ENCODE measurements at regions not wholly inside any gene's neighbourhood (a gene's known extent, or its start where the extent isn't known, plus 50 kb on each side); places are given as distances from the start of the nearest gene placed in this dataset.

DNA sequence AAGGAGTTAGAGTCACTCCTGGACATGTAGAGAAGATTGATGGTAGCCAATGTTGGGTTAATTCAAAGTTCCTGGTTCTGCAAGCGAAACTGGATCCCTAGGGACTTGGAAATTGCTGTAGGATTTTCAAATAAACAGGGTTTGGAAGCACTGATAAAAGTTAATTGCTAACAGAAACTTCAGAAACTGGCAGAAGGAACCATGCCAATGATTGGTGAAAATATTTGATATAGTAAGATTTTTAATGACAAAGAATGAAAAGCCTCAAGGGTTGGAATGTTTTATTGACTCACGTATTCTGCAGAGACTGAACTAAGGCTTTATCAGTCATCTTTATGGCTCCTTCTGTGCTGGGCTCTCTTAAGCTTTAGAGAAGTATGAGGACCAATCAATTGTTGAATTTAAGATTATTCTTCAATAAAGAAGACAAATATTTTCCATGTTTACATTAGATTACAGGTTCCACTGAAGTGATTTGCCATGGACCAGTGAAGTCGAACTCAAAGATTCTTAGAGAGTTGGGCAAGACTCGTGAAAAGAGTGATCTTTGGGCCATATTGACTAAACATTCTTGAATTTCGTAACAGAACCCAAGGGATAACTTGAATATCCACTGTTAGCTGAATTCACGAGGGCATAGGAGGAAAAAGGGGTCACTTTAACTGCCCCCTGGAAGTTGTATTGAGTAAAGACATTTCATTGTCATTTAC, 371.4 kb downstream of the HDGFL1 start:
- no peak for DNase-seq (ENCODE audit: low spot score)

- no peak for DNase-seq (ENCODE audit: low spot score)
These were observed 373.0 kb downstream of the HDGFL1 start for GRCh38 chr6:22942403-22942802.

- DNase-seq (ENCODE audit: low spot score): no peak
These were observed 374.0 kb downstream of the HDGFL1 start for GRCh38 chr6:22943327-22943726.

GRCh38 chr6:22949967-22950366, 380.6 kb downstream of the HDGFL1 start:
- no peak for DNase-seq (ENCODE audit: low spot score)

- DNase-seq (ENCODE audit: low spot score): no peak
These were observed 382.7 kb downstream of the HDGFL1 start for GRCh38 chr6:22952097-22952496.

DNA sequence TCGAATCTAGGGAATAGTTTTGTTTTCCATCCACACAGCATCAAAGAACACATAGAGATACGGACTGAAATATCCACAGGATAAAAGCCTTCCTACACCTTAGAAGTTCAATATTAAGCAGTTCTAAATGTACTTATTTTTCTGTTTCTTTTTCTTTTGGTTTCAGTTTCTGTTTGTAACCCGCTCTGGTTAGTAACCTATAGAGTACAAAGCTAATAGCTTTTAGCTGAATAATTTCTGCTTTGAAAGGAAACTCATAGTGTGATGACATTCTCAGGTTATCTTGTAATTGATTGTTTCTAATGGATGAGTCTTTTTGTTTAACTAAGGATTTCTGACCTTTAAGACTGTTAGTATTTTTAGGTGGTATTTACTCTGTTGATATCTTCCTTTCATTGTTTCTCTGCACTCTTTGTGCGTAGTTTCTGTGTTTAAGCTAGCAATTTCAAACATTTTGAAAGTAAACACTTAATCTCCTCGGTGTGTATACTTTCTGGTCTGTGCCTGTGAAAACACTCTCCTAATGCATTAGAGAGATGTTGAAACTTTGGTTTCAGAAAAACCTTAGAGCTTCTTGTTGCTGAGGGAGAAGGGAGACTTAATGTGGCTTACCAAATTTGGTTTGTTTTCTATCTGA, 385.5 kb downstream of the HDGFL1 start:
- peak; percentile 0 for DNase-seq (ENCODE audit: low spot score)

DNA sequence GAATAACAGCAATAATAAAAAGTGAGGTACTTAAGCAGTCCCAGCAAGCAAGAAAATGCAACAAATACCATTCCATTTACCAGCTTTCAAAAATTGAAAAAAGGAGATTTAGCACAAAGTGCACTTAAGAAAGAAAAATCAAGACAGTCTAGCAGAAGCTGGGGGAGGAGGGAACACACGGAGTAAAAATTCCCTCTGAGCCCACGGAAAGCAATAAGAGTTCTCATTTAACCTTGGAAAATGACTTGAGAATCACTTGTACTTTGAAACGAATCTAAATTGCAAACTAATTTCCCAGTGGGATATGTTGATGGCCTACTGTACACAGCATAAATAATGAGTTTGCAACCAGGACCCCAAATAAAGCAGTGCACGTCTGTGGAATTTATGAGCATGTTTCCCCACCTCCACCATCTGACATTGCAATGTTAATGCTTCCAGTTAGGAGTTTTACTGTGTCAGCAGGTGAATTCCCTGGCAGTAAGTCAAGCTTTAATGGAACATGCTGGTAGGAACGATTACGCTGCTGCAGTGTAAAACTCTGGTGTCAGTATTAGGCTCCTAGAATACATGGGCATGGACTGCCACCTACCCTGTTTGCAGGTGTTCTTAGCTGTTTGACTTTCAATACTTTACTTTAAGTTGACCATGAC, 386.8 kb downstream of the HDGFL1 start:
- DNase-seq (ENCODE audit: low spot score): no peak

- no peak for DNase-seq (ENCODE audit: low spot score)
These were observed 389.3 kb downstream of the HDGFL1 start for GRCh38 chr6:22958677-22959076.

DNA sequence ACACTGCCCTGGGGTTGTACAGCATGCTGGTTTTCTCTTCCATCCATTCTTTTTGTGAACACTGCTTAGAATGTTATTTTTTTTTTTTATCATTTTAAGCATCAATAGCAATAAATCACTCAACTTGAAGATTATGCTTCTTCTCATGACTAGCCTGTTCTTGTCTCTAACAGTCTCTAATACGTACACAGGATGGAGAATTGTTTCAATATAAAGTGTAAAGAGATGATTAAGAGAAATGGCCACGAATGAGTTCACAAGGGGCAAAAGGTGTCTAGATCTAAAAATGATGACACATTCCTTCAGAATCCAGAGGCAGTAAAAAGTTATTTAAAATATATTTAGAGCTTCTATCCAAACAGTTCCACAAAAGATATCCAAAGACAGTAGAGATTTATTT, 390.2 kb downstream of the HDGFL1 start:
- no peak for DNase-seq (ENCODE audit: low spot score)

GRCh38 chr6:22964334-22964733, 395.0 kb downstream of the HDGFL1 start:
- DNase-seq (ENCODE audit: low spot score): no peak

- no peak for DNase-seq (ENCODE audit: low spot score)
These were observed 396.5 kb downstream of the HDGFL1 start for GRCh38 chr6:22965889-22966288.

DNA sequence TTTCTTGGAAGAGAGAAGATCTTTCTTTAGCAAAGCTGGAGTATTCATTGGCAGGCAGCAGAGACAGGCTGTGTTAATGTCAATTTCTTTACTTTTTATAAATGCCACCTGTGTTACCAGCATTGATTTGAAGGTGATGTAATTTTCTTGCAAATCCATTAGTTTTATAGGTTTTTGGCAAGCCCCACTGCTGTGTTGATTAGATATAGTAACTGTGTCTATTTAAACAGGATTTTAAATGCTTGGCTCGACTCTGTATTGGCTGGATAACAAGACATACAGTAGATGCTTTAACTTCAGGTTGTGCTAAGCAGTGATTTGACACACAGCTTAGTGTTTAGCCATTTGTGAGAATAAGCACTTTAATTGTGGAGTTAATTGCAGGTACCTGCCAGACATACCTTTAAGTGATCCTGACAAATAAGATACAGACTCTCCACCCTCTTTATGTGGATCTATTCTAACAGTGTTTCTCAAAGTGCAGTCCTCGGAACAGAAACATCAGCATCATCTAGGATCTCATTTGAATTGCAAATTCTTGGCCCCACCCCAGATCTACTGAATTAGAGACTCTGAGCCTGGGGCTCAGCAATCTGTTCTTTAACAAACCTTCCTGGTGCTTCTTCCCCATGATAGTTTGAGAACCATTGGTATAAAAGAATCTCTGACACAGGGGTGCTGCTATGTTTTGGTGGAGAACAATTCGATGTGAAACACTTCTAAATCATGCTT, 397.5 kb downstream of the HDGFL1 start:
- DNase-seq (ENCODE audit: low spot score): no peak

DNA sequence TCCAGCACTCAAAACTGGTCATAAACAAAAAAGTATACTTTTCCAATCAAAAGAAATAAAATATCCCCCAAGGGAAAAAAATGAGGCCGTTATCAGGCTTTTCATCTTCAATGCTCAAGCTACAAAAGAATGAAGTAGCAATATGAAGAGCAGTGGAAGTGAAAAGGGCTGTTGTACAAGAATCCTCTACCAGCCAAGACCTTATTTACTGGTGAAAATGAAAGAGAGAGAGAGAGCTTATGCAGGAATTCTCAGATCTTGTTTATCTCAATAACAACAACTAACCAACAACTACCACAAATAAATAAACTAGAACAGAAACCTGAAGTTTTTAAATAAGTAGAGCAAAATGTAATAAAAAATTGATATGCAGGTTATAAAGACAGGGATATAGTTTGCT, 400.6 kb downstream of the HDGFL1 start:
- DNase-seq (ENCODE audit: low spot score): no peak

DNA sequence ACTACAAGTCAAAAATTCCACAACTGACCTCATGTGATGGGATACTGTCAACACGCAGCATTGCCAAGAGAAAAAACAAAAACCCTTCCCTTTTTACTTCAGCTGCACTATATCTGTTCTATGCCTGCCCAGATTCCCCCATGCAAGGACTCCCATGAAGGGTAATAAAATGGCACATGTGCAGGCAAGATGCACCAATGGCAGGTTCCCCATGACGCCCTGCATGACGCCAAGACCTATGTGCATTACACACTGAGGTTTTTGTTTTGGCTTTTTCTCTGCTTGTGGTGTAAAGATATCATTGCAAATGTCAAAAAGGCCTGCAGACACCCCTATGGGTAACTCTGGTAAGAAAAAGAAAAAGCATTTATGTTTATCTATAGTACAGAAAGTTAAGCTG, 403.4 kb downstream of the HDGFL1 start:
- DNase-seq (ENCODE audit: low spot score): no peak

GRCh38 chr6:22975079-22975478, 405.7 kb downstream of the HDGFL1 start:
- no peak for DNase-seq (ENCODE audit: low spot score)

- no peak for DNase-seq (ENCODE audit: low spot score)
These were observed 411.1 kb downstream of the HDGFL1 start for GRCh38 chr6:22980446-22980845.

GRCh38 chr6:23002044-23002619, 432.8 kb downstream of the HDGFL1 start:
- no peak for DNase-seq (ENCODE audit: low spot score)

DNA sequence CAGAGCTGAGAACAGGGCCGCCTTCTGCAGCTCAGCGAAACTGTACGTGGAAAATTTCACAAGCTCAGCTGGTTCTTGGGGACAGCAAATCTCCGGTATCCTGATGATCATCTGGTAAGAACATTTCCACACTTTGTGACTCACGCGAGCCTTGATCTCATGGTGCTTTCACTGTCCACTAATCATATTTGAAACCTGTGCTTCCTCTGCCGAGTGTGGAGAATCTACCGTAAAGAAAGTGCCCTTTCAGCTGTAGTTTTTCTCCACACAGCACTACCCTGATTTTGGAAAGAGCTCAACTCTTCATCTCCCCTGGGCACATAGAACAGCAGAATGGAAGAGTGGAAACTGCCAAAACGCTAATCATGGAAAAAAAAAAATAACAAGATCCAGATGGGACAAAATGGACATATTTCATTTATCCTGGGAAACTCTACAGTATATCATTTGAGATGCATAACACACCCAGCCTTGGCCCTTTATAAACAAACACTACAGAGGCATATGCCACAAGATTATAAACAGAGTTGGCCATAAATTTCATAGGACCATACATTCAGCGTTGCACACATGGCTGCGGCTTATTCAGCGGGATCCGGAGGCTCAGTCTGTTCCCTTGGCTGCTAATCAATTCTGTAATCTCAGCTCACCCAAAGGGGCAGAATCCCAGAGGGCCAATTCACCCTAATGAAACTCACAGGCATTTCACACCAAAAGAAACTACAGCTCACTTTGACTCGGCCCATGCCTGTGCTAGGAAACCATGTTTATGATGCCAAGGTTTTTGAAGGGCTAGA, 434.5 kb downstream of the HDGFL1 start:
- no peak for DNase-seq (ENCODE audit: low spot score)

DNA sequence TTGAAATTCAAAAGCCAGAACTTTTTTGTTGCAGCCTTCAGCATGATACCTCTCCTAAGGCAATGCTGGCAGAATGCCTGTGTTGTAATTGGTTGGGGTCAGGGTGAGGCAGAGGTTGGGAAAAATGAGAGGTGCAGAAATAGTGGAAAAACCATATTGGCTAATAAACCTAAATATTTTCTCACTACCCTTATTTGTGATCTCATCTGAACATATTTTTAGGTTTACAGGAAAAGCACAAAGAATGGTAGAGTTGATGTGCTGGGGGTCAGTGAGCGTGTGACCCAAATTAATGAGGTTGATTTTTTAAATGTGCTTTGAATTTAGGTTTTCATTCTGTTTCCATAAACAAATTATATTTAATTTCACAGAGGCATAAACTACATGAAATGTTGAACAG, 437.3 kb downstream of the HDGFL1 start:
- no peak for DNase-seq (ENCODE audit: low spot score)

GRCh38 chr6:23011615-23012014, 442.2 kb downstream of the HDGFL1 start:
- DNase-seq (ENCODE audit: low spot score): no peak

GRCh38 chr6:23013776-23014175, 444.4 kb downstream of the HDGFL1 start:
- no peak for DNase-seq (ENCODE audit: low spot score)

DNA sequence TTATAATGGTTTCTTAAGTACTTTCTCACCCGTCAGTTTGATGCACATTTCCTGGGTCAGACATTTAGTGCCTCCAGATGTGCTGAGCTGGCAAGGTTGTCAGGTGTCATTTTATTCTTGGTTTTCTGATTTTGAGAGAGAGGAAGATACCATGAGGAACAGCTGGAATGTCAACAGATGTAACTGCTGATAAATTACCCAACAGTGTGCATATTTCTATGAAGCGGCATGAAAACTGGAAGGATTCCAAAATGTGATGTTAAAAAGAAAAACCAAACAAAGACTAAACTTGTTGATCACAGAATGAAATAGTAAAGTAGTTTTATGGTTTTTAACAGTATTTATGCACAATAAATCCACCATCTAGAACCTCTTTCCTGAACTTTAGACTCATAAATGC, 447.3 kb downstream of the HDGFL1 start:
- DNase-seq (ENCODE audit: low spot score): no peak
